ENCODE measurements at regions not wholly inside any gene's neighbourhood (a gene's known extent, or its start where the extent isn't known, plus 50 kb on each side); places are given as distances from the start of the nearest gene placed in this dataset.

GRCh38 chr6:4379958-4380357 lies 244.6 kb upstream of the ECI2 start:
- TF ChIP-seq CTCF (IDR thresholded peaks at IDR 0.05; ENCODE audit: borderline replicate concordance, insufficient read depth, low read depth, low read length) = no peak
- no peak overlapping the region for H3K4me3 ChIP-seq (ENCODE audit: low read depth, low read length)

- H3K4me3 ChIP-seq (ENCODE audit: low read depth, low read length) = no peak overlapping the region
- TF ChIP-seq CTCF (IDR thresholded peaks at IDR 0.05; ENCODE audit: borderline replicate concordance, insufficient read depth, low read depth, low read length) = no peak
These were observed 243.1 kb upstream of the ECI2 start for GRCh38 chr6:4378319-4378996.

- no peak for TF ChIP-seq CTCF (IDR thresholded peaks at IDR 0.05; ENCODE audit: borderline replicate concordance, insufficient read depth, low read depth, low read length)
- no peak overlapping the region for H3K4me3 ChIP-seq (ENCODE audit: low read depth, low read length)
These were observed 242.2 kb upstream of the ECI2 start for GRCh38 chr6:4377603-4378002.

- H3K4me3 ChIP-seq (ENCODE audit: low read depth, low read length) = no peak overlapping the region
These were observed 238.8 kb upstream of the ECI2 start for GRCh38 chr6:4374216-4374615.

GRCh38 chr6:4372866-4373265 lies 237.5 kb upstream of the ECI2 start:
- H3K4me3 ChIP-seq (ENCODE audit: low read depth, low read length) = no peak overlapping the region
- no peak for TF ChIP-seq CTCF (IDR thresholded peaks at IDR 0.05; ENCODE audit: borderline replicate concordance, insufficient read depth, low read depth, low read length)

More at GRCh38 chr6:4374216-4374615, 238.8 kb upstream of the ECI2 start:
- no peak for TF ChIP-seq CTCF (IDR thresholded peaks at IDR 0.05; ENCODE audit: borderline replicate concordance, insufficient read depth, low read depth, low read length)

GRCh38 chr6:4371207-4371921 lies 236.0 kb upstream of the ECI2 start:
- H3K4me3 ChIP-seq (ENCODE audit: low read depth, low read length) = no peak overlapping the region
- no peak for TF ChIP-seq CTCF (IDR thresholded peaks at IDR 0.05; ENCODE audit: borderline replicate concordance, insufficient read depth, low read depth, low read length)

GRCh38 chr6:4370066-4370465 lies 234.7 kb upstream of the ECI2 start:
- TF ChIP-seq CTCF (IDR thresholded peaks at IDR 0.05; ENCODE audit: borderline replicate concordance, insufficient read depth, low read depth, low read length) = no peak
- no peak overlapping the region for H3K4me3 ChIP-seq (ENCODE audit: low read depth, low read length)

Data from GM12875 (cell line).